PC-3 (cell line): ENCODE measurements at regions not wholly inside any gene's neighbourhood (a gene's known extent, or its start where the extent isn't known, plus 50 kb on each side); places are given as distances from the start of the nearest gene placed in this dataset.

ENCODE experiments used
- ATAC-seq: fragments of 200-7000 bp; cut with Tn5 transposase; 2 replicates; pipeline ENCODE4 v1.9.1; 2020; ENCODE audit warnings: mild to moderate bottlenecking, moderate library complexity
- BruUV-seq: library from RNA; stranded (reverse); fragments of 400-500 nt; replicated peaks from 2 replicates; lab custom pipeline; 2021; lab: Mats Ljungman, UMichigan
- CTCF ChIA-PET: fragments of 300-600 bp; sonication (Branson Sonifier 250); formaldehyde crosslinking; loops from one replicate; lab custom pipeline; 2022; ENCODE audit warnings: antibody characterized with exemption; lab: Charles Lee
- POLR2A ChIA-PET: fragments of 300-600 bp; sonication (Branson Sonifier 250); formaldehyde crosslinking; loops from one replicate; lab custom pipeline; 2022; ENCODE audit warnings: antibody characterized with exemption; ENCODE audit not compliant: unreplicated experiment; lab: Charles Lee
- DNase-seq: peaks from one replicate; pipeline ENCODE4 v3.0.0-alpha.2; 2015
- H2AFZ ChIP-seq: fragments of 300-600 bp; sonication (generic); 2 replicates; pipeline ENCODE4 v1.6.0; 2016; ENCODE audit warnings: antibody characterized with exemption, low read length
- H3F3A ChIP-seq: fragments of 300-600 bp; sonication (generic); one replicate; pipeline ENCODE4 v1.6.0; 2017; ENCODE audit warnings: antibody characterized with exemption, low read length, control low read depth, mild to moderate bottlenecking; ENCODE audit not compliant: unreplicated experiment
- H3K27ac ChIP-seq: fragments of 300-600 bp; sonication (generic); 2 replicates; pipeline ENCODE4 v1.5.1; 2016; ENCODE audit warnings: mild to moderate bottlenecking, low read length
- H3K27me3 ChIP-seq: fragments of 300-600 bp; sonication (generic); 2 replicates; pipeline ENCODE4 v1.6.1; 2016; ENCODE audit warnings: low read length, mixed read lengths
- H3K36me3 ChIP-seq: fragments of 300-600 bp; sonication (generic); 2 replicates; pipeline ENCODE4 v1.6.1; 2016; ENCODE audit warnings: low read depth, mixed run types, low read length, mixed read lengths
- H3K4me1 ChIP-seq: fragments of 300-600 bp; sonication (generic); 2 replicates; pipeline ENCODE4 v1.5.1; 2016; ENCODE audit warnings: low read length; ENCODE audit not compliant: insufficient read depth
- H3K4me2 ChIP-seq: fragments of 300-600 bp; sonication (generic); 2 replicates; pipeline ENCODE4 v1.6.0; 2016; ENCODE audit warnings: low read length
- H3K4me3 ChIP-seq: fragments of 300-600 bp; sonication (generic); 2 replicates; pipeline ENCODE4 v1.5.1; 2016; ENCODE audit warnings: mild to moderate bottlenecking, low read length, mixed read lengths
- H3K79me2 ChIP-seq: fragments of 300-600 bp; sonication (generic); 2 replicates; pipeline ENCODE4 v1.6.1; 2017; ENCODE audit warnings: low read length, mixed read lengths
- H3K9ac ChIP-seq: fragments of 300-600 bp; sonication (generic); 2 replicates; pipeline ENCODE4 v1.6.0; 2016; ENCODE audit warnings: mild to moderate bottlenecking, low read length
- H3K9me2 ChIP-seq: fragments of 300-600 bp; sonication (generic); replicated peaks from 2 replicates; pipeline ENCODE4 v1.6.1; 2016; ENCODE audit warnings: mixed run types, low read length, mixed read lengths
- H3K9me3 ChIP-seq: fragments of 300-600 bp; sonication (generic); 2 replicates; pipeline ENCODE4 v1.6.1; 2016; ENCODE audit warnings: low read length, mixed read lengths
- H4K20me1 ChIP-seq: fragments of 300-600 bp; sonication (generic); 2 replicates; pipeline ENCODE4 v1.6.1; 2016; ENCODE audit warnings: low read length, mixed read lengths
- CTCF ChIP-seq: fragments of 300-600 bp; sonication (generic); conservative IDR thresholded peaks from 2 replicates; pipeline ENCODE4 v1.5.1; 2017; ENCODE audit warnings: antibody characterized with exemption, low read depth, mild to moderate bottlenecking, low read length
- EZH2 ChIP-seq: fragments of 300-600 bp; sonication (generic); IDR thresholded peaks from one replicate; pipeline ENCODE4 v1.6.1; 2017; ENCODE audit warnings: antibody characterized with exemption, mild to moderate bottlenecking, low read length; ENCODE audit not compliant: unreplicated experiment
- EZH2phosphoT487 ChIP-seq: fragments of 300-600 bp; sonication (generic); IDR thresholded peaks from 2 replicates; pipeline ENCODE4 v1.6.1; 2018; ENCODE audit warnings: mild to moderate bottlenecking, antibody characterized with exemption, low read length, borderline replicate concordance
- intact Hi-C: fragments of 100-400 bp; cut with micrococcal nuclease; formaldehyde crosslinking; loops from 2 replicates; pipeline ENCODE4 v1.9.0; 2023

- no peak for ATAC-seq
- intact Hi-C loops = no loop called here
These were observed 137.1 kb upstream of the THBS1 start for GRCh38 chr15:39443659-39444219.

GRCh38 chr15:39444735-39445470 is 136.0 kb upstream of the THBS1 start:
- Histone ChIP-seq H3K27me3 (no peaks in the 10 kb centered on the region), H3K9me3 (no peaks in the 10 kb centered on the region), H3K4me2 (no peak overlapping the region), H3K4me3 (no peak overlapping the region), H3K27ac (no peak overlapping the region), H3K36me3 (no peaks in the 10 kb centered on the region), H2AFZ (no peak overlapping the region), H3K9me2 (no peaks in the 10 kb centered on the region), H3K79me2 (no peaks in the 10 kb centered on the region), H4K20me1 (no peaks in the 10 kb centered on the region), H3F3A (no peaks in the 10 kb centered on the region), H3K9ac (no peak overlapping the region), H3K4me1 (0 out of 2 replicates have a peak, but pooled peaks cover 4% of the 10 kb centered on the region)
- ChIA-PET POLR2A (interaction anchor here (0.6 kb wide), 1 partner anchor 158 kb away, joined by 3 read pairs; no protein-coding TSS in a partner anchor), CTCF (no interaction called here)
- DNase-seq = no peak
- intact Hi-C loops = no loop called here
- BruUV-seq = no TSS peak
- TF ChIP-seq CTCF (no peak), EZH2phosphoT487 (no peak), EZH2 (no peak)
- no peak for ATAC-seq

More at GRCh38 chr15:39443659-39444219, 137.1 kb upstream of the THBS1 start:
- Histone ChIP-seq H3K4me1 (0 out of 2 replicates have a peak, but pooled peaks cover 4% of the 10 kb centered on the region), H2AFZ (no peak overlapping the region), H3K4me2 (no peak overlapping the region), H3K27ac (no peak overlapping the region), H3K9me3 (no peaks in the 10 kb centered on the region), H3K36me3 (no peaks in the 10 kb centered on the region), H4K20me1 (no peaks in the 10 kb centered on the region), H3K27me3 (no peaks in the 10 kb centered on the region), H3F3A (no peaks in the 10 kb centered on the region), H3K79me2 (no peaks in the 10 kb centered on the region), H3K9ac (no peak overlapping the region), H3K9me2 (no peaks in the 10 kb centered on the region), H3K4me3 (no peak overlapping the region)
- DNase-seq = no peak
- ChIA-PET CTCF (no interaction called here), POLR2A (no interaction called here)
- BruUV-seq = no TSS peak
- no peak for TF ChIP-seq CTCF
- no peak for TF ChIP-seq EZH2phosphoT487
- no peak for TF ChIP-seq EZH2

- ChIA-PET CTCF (no interaction called here), POLR2A (no interaction called here)
- Histone ChIP-seq H3F3A (no peaks in the 10 kb centered on the region), H3K27ac (no peak overlapping the region), H3K4me2 (no peak overlapping the region), H3K4me3 (no peak overlapping the region), H3K27me3 (no peaks in the 10 kb centered on the region), H3K79me2 (no peaks in the 10 kb centered on the region), H3K36me3 (no peaks in the 10 kb centered on the region), H2AFZ (no peak overlapping the region), H4K20me1 (no peaks in the 10 kb centered on the region), H3K9ac (no peak overlapping the region), H3K9me2 (no peaks in the 10 kb centered on the region), H3K4me1 (0 out of 2 replicates have a peak, but pooled peaks cover 4% of the 10 kb centered on the region), H3K9me3 (no peaks in the 10 kb centered on the region)
- DNase-seq (no peak), ATAC-seq (no peak)
- BruUV-seq = no TSS peak
- TF ChIP-seq EZH2 (no peak), CTCF (no peak), EZH2phosphoT487 (no peak)
- intact Hi-C loops = no loop called here
These were observed 134.9 kb upstream of the THBS1 start for GRCh38 chr15:39445931-39446330.
